HG03064 (cell line): ENCODE measurements at regions not wholly inside any gene's neighbourhood (a gene's known extent, or its start where the extent isn't known, plus 50 kb on each side); places are given as distances from the start of the nearest gene placed in this dataset.

Experiments used
- ATAC-seq: cut with Tn5 transposase; IDR thresholded peaks from one replicate; pipeline ENCODE4 v1.9.1; 2021; ENCODE audit warnings: low read depth; ENCODE audit not compliant: unreplicated experiment

- no peak for ATAC-seq
Measured at GRCh38 chr7:25758559-25758958, 393.4 kb upstream of the NFE2L3 start.

GRCh38 chr7:25759286-25759685, 392.7 kb upstream of the NFE2L3 start:
- no peak for ATAC-seq

GRCh38 chr7:25759748-25760147, 392.2 kb upstream of the NFE2L3 start:
- no peak for ATAC-seq

- ATAC-seq: no peak
Measured at GRCh38 chr7:25762511-25763462, 389.2 kb upstream of the NFE2L3 start.

GRCh38 chr7:25763463-25763860, 388.5 kb upstream of the NFE2L3 start:
- no peak for ATAC-seq

- no peak for ATAC-seq
Measured at GRCh38 chr7:25765110-25765655, 386.8 kb upstream of the NFE2L3 start.

GRCh38 chr7:25770235-25770634, 381.8 kb upstream of the NFE2L3 start:
- ATAC-seq: no peak

GRCh38 chr7:25770670-25771069, 381.3 kb upstream of the NFE2L3 start:
- ATAC-seq: no peak

- no peak for ATAC-seq
Measured at GRCh38 chr7:25771491-25771890, 380.5 kb upstream of the NFE2L3 start.

GRCh38 chr7:25772802-25773201, 379.2 kb upstream of the NFE2L3 start:
- ATAC-seq: no peak

GRCh38 chr7:25774675-25775074, 377.3 kb upstream of the NFE2L3 start:
- no peak for ATAC-seq

GRCh38 chr7:25775570-25775969, 376.4 kb upstream of the NFE2L3 start:
- no peak for ATAC-seq

GRCh38 chr7:25775999-25776743, 375.8 kb upstream of the NFE2L3 start:
- ATAC-seq: no peak

- no peak for ATAC-seq
Measured at GRCh38 chr7:25776744-25777123, 375.3 kb upstream of the NFE2L3 start.

- no peak for ATAC-seq
Measured at GRCh38 chr7:25777969-25778708, 373.9 kb upstream of the NFE2L3 start.

GRCh38 chr7:25779002-25779546, 372.9 kb upstream of the NFE2L3 start:
- no peak for ATAC-seq

- no peak for ATAC-seq
Measured at GRCh38 chr7:25780904-25781303, 371.1 kb upstream of the NFE2L3 start.

- no peak for ATAC-seq
Measured at GRCh38 chr7:25781704-25782103, 370.3 kb upstream of the NFE2L3 start.

- ATAC-seq: no peak
Measured at GRCh38 chr7:25786936-25787335, 365.1 kb upstream of the NFE2L3 start.

- no peak for ATAC-seq
Measured at GRCh38 chr7:25787336-25787735, 364.7 kb upstream of the NFE2L3 start.
